ENCODE measurements at regions not wholly inside any gene's neighbourhood (a gene's known extent, or its start where the extent isn't known, plus 50 kb on each side); places are given as distances from the start of the nearest gene placed in this dataset.

GRCh38 chr9:20219437-20219836 lies 402.9 kb downstream of the MLLT3 start:
- DNase-seq (ENCODE audit: low spot score) (no peak), ATAC-seq (no peak)
- TF ChIP-seq, protein P1, sequence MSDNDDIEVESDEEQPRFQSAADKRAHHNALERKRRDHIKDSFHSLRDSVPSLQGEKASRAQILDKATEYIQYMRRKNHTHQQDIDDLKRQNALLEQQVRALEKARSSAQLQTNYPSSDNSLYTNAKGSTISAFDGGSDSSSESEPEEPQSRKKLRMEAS (CRISPR knock-in tag; IDR thresholded peaks at IDR 0.05), result no peak
- TF ChIP-seq, protein P2, sequence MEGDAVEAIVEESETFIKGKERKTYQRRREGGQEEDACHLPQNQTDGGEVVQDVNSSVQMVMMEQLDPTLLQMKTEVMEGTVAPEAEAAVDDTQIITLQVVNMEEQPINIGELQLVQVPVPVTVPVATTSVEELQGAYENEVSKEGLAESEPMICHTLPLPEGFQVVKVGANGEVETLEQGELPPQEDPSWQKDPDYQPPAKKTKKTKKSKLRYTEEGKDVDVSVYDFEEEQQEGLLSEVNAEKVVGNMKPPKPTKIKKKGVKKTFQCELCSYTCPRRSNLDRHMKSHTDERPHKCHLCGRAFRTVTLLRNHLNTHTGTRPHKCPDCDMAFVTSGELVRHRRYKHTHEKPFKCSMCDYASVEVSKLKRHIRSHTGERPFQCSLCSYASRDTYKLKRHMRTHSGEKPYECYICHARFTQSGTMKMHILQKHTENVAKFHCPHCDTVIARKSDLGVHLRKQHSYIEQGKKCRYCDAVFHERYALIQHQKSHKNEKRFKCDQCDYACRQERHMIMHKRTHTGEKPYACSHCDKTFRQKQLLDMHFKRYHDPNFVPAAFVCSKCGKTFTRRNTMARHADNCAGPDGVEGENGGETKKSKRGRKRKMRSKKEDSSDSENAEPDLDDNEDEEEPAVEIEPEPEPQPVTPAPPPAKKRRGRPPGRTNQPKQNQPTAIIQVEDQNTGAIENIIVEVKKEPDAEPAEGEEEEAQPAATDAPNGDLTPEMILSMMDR (IDR thresholded peaks at IDR 0.05), result no peak
- TF ChIP-seq OVOL2 (CRISPR knock-in tag; IDR thresholded peaks at IDR 0.05; ENCODE audit: borderline replicate concordance), result no peak
- TF ChIP-seq RELA (CRISPR knock-in tag; IDR thresholded peaks at IDR 0.05; ENCODE audit: borderline replicate concordance), result no peak
- no peak for TF ChIP-seq EMX1 (CRISPR knock-in tag; IDR thresholded peaks at IDR 0.05)
- Mint-ChIP-seq H3K4me3 (no peak overlapping the region), H3K27ac (no peak overlapping the region), H3K4me1 (peaks cover 3% of the 10 kb centered on the region; the same call in 1 of the 2 replicates), H3K36me3 (no peaks in the 10 kb centered on the region), H3K27me3 (ENCODE audit: low read depth) (no peaks in the 10 kb centered on the region), H3K9me3 (no peaks in the 10 kb centered on the region)
- POLR2A ChIA-PET, result no interaction called here
- CTCF ChIA-PET, result interaction anchor here (0.6 kb wide), 1 partner anchor 624 kb away, joined by 8 read pairs; no protein-coding TSS in a partner anchor

GRCh38 chr9:20217596-20217995 lies 404.7 kb downstream of the MLLT3 start:
- no peaks in the 10 kb centered on the region for H3K9me3 Mint-ChIP-seq
- no peaks in the 10 kb centered on the region for H3K36me3 Mint-ChIP-seq
- DNase-seq (ENCODE audit: low spot score) (no peak), ATAC-seq (no peak)
- no peaks in the 10 kb centered on the region for H3K27me3 Mint-ChIP-seq (ENCODE audit: low read depth)
- no peak overlapping the region for H3K27ac Mint-ChIP-seq
- H3K4me3 Mint-ChIP-seq, result no peak overlapping the region
- ChIA-PET POLR2A (no interaction called here), CTCF (no interaction called here)
- TF ChIP-seq PRRX2 (CRISPR knock-in tag; IDR thresholded peaks at IDR 0.05) (no peak), NR3C1 (CRISPR knock-in tag; conservative IDR thresholded peaks at IDR 0.05; ENCODE audit: low read depth) (no peak), E2F5 (CRISPR knock-in tag; IDR thresholded peaks at IDR 0.05) (no peak), IRF1 (CRISPR knock-in tag; IDR thresholded peaks at IDR 0.05) (no peak)
- peaks cover 3% of the 10 kb centered on the region; the same call in 1 of the 2 replicates for H3K4me1 Mint-ChIP-seq

DNA sequence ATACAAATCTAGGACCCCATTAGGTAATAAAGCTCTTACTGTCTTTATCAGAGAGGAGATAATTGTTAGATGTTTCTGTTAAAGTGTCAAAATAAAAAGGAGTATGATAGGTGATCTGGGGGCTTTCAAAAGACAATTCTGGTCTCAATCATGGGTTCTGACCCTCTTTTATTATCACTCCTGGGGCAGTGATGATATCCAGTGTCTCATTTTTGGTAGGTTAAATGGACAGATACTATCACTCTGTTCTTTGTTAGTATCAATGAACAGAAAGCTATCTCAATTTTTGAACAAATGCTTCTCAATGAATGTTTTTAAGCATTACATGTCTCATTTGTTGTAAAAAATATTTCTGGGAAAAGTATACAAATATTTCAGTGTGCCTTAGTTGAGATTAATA lies 405.9 kb downstream of the MLLT3 start:
- Mint-ChIP-seq H3K27me3 (ENCODE audit: low read depth) (no peaks in the 10 kb centered on the region), H3K9me3 (no peaks in the 10 kb centered on the region), H3K36me3 (no peaks in the 10 kb centered on the region), H3K4me3 (no peak overlapping the region), H3K27ac (no peak overlapping the region), H3K4me1 (no peaks in the 10 kb centered on the region)
- no peak for DNase-seq (ENCODE audit: low spot score)
- no peak for TF ChIP-seq RELA (CRISPR knock-in tag; IDR thresholded peaks at IDR 0.05; ENCODE audit: borderline replicate concordance)
- no peak for TF ChIP-seq ZNF281 (CRISPR knock-in tag; IDR thresholded peaks at IDR 0.05)
- no peak for TF ChIP-seq FOXP1 (CRISPR knock-in tag; IDR thresholded peaks at IDR 0.05; ENCODE audit: borderline replicate concordance)
- no peak for TF ChIP-seq TEAD4 (CRISPR knock-in tag; IDR thresholded peaks at IDR 0.05)
- no peak for TF ChIP-seq GRHL2 (CRISPR knock-in tag; IDR thresholded peaks at IDR 0.05; ENCODE audit: insufficient replicate concordance, severe bottlenecking)
- no peak for TF ChIP-seq ZNF138 (CRISPR knock-in tag; conservative IDR thresholded peaks at IDR 0.05)
- TF ChIP-seq CBFB (CRISPR knock-in tag; IDR thresholded peaks at IDR 0.05; ENCODE audit: low read depth), result no peak
- TF ChIP-seq ATF1 (CRISPR knock-in tag; IDR thresholded peaks at IDR 0.05), result no peak
- TF ChIP-seq ZSCAN18 (CRISPR knock-in tag; IDR thresholded peaks at IDR 0.05), result no peak
- no peak for TF ChIP-seq GABPB1 (CRISPR knock-in tag; IDR thresholded peaks at IDR 0.05)
- TF ChIP-seq GTF2I (CRISPR knock-in tag; conservative IDR thresholded peaks at IDR 0.05), result no peak
- no peak for TF ChIP-seq OVOL2 (CRISPR knock-in tag; IDR thresholded peaks at IDR 0.05; ENCODE audit: borderline replicate concordance)
- TF ChIP-seq, protein P3, sequence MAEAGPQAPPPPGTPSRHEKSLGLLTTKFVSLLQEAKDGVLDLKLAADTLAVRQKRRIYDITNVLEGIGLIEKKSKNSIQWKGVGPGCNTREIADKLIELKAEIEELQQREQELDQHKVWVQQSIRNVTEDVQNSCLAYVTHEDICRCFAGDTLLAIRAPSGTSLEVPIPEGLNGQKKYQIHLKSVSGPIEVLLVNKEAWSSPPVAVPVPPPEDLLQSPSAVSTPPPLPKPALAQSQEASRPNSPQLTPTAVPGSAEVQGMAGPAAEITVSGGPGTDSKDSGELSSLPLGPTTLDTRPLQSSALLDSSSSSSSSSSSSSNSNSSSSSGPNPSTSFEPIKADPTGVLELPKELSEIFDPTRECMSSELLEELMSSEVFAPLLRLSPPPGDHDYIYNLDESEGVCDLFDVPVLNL (CRISPR knock-in tag; IDR thresholded peaks at IDR 0.05; ENCODE audit: borderline replicate concordance, low read depth), result no peak
- no peak for TF ChIP-seq CREM (CRISPR knock-in tag; IDR thresholded peaks at IDR 0.05)
- ATAC-seq, result no peak
- CTCF ChIA-PET, result no interaction called here
- POLR2A ChIA-PET, result no interaction called here
